Astrocyte (in vitro differentiated cells and primary cell): ENCODE measurements at regions not wholly inside any gene's neighbourhood (a gene's known extent, or its start where the extent isn't known, plus 50 kb on each side); places are given as distances from the start of the nearest gene placed in this dataset.

Experiments
- DNase-seq: peaks from one replicate; pipeline ENCODE4 v3.0.0-alpha.2; 2010; ENCODE audit warnings: low read depth
- FAIRE-seq: peaks from 2 replicates; lab custom pipeline; 2011; peaks lifted over from hg19 to GRCh38; lab: Jason Lieb, UNC
- H2AFZ ChIP-seq: 2 replicates; pipeline ENCODE4 v1.6.0; 2012; ENCODE audit warnings: low read depth, low read length, inconsistent platforms
- H3K27ac ChIP-seq: 2 replicates; pipeline ENCODE4 v1.5.1; 2011; ENCODE audit warnings: low read depth, low read length, inconsistent platforms
- H3K27me3 ChIP-seq: 2 replicates; pipeline ENCODE4 v1.6.0; 2011; ENCODE audit warnings: low read length, inconsistent platforms; ENCODE audit not compliant: insufficient read depth
- H3K36me3 ChIP-seq: 2 replicates; pipeline ENCODE4 v1.5.1; 2011; ENCODE audit warnings: low read length, inconsistent platforms; ENCODE audit not compliant: insufficient read depth
- H3K4me1 ChIP-seq: 2 replicates; pipeline ENCODE4 v1.5.1; 2011; ENCODE audit warnings: low read length, inconsistent platforms; ENCODE audit not compliant: insufficient read depth
- H3K4me2 ChIP-seq: 2 replicates; pipeline ENCODE4 v1.6.0; 2012; ENCODE audit warnings: low read length, inconsistent platforms
- H3K4me3 ChIP-seq: 2 replicates; pipeline ENCODE4 v1.5.1; 2011; ENCODE audit warnings: low read depth, mild to moderate bottlenecking, low read length, inconsistent platforms; ENCODE audit not compliant: insufficient read depth
- H3K79me2 ChIP-seq: 2 replicates; pipeline ENCODE4 v1.6.0; 2012; ENCODE audit warnings: mild to moderate bottlenecking, low read length, inconsistent platforms; ENCODE audit not compliant: insufficient read depth
- H3K9ac ChIP-seq: 2 replicates; pipeline ENCODE4 v1.6.0; 2012; ENCODE audit warnings: mild to moderate bottlenecking, low read length, inconsistent platforms
- H3K9me3 ChIP-seq: 2 replicates; pipeline ENCODE4 v1.5.1; 2012; ENCODE audit warnings: low read depth, mild to moderate bottlenecking, low read length, inconsistent platforms; ENCODE audit not compliant: insufficient read depth
- H4K20me1 ChIP-seq: 2 replicates; pipeline ENCODE4 v1.6.0; 2012; ENCODE audit warnings: low read length, inconsistent platforms; ENCODE audit not compliant: insufficient read depth
- H3K27ac Mint-ChIP-seq: one replicate; pipeline ENCODE4 v1.8.0; 2021; ENCODE audit warnings: mild to moderate bottlenecking, mixed read lengths; ENCODE audit not compliant: unreplicated experiment
- H3K27me3 Mint-ChIP-seq: one replicate; pipeline ENCODE4 v1.8.0; 2021; ENCODE audit warnings: low read depth, mixed read lengths; ENCODE audit not compliant: unreplicated experiment
- H3K36me3 Mint-ChIP-seq: one replicate; pipeline ENCODE4 v1.8.0; 2021; ENCODE audit warnings: low read depth, mixed read lengths; ENCODE audit not compliant: unreplicated experiment
- H3K4me1 Mint-ChIP-seq: one replicate; pipeline ENCODE4 v1.8.0; 2021; ENCODE audit warnings: low read depth, mixed read lengths; ENCODE audit not compliant: unreplicated experiment
- H3K4me3 Mint-ChIP-seq: one replicate; pipeline ENCODE4 v1.8.0; 2021; ENCODE audit warnings: mild to moderate bottlenecking, moderate library complexity, mixed read lengths; ENCODE audit not compliant: unreplicated experiment
- H3K9me3 Mint-ChIP-seq: one replicate; pipeline ENCODE4 v1.8.0; 2021; ENCODE audit warnings: mild to moderate bottlenecking, mixed read lengths; ENCODE audit not compliant: unreplicated experiment
- CTCF ChIP-seq: IDR thresholded peaks from 2 replicates; pipeline ENCODE4 v1.5.1; 2011; ENCODE audit warnings: low read depth, mild to moderate bottlenecking, inconsistent platforms, low read length, moderate library complexity; ENCODE audit not compliant: insufficient read depth
- EZH2 ChIP-seq: IDR thresholded peaks from 2 replicates; pipeline ENCODE4 v1.6.1; 2012; ENCODE audit warnings: mild to moderate bottlenecking, low read length, inconsistent platforms; ENCODE audit not compliant: insufficient read depth

- Histone ChIP-seq H3K9me3 (no peaks in the 10 kb centered on the region), H3K79me2 (no peaks in the 10 kb centered on the region), H3K27ac (no peak overlapping the region), H2AFZ (no peak overlapping the region), H4K20me1 (no peaks in the 10 kb centered on the region), H3K4me2 (no peak overlapping the region), H3K27me3 (no peaks in the 10 kb centered on the region), H3K36me3 (no peaks in the 10 kb centered on the region), H3K9ac (no peak overlapping the region), H3K4me1 (no peaks in the 10 kb centered on the region), H3K4me3 (no peak overlapping the region)
- peaks cover 3% of the 10 kb centered on the region for H3K9me3 Mint-ChIP-seq
- peaks cover 15% of the 10 kb centered on the region for H3K27me3 Mint-ChIP-seq
- no peaks in the 10 kb centered on the region for H3K4me1 Mint-ChIP-seq
- peaks cover 2% of the 10 kb centered on the region for H3K36me3 Mint-ChIP-seq
- no peak for FAIRE-seq
- H3K27ac Mint-ChIP-seq = no peak overlapping the region
- H3K4me3 Mint-ChIP-seq = no peak overlapping the region
- TF ChIP-seq EZH2 (no peak), CTCF (no peak)
- no peak for DNase-seq
Measured at GRCh38 chr22:19596680-19597398, 72.6 kb upstream of the CLDN5 start.

GRCh38 chr22:19597399-19597735 is 73.2 kb upstream of the CLDN5 start:
- Histone ChIP-seq H3K27ac (no peak overlapping the region), H3K4me2 (no peak overlapping the region), H4K20me1 (no peaks in the 10 kb centered on the region), H3K4me3 (no peak overlapping the region), H3K9ac (no peak overlapping the region), H3K36me3 (no peaks in the 10 kb centered on the region), H3K27me3 (no peaks in the 10 kb centered on the region), H3K79me2 (no peaks in the 10 kb centered on the region), H2AFZ (no peak overlapping the region), H3K4me1 (no peaks in the 10 kb centered on the region), H3K9me3 (no peaks in the 10 kb centered on the region)
- no peak overlapping the region for H3K27ac Mint-ChIP-seq
- DNase-seq (no peak), FAIRE-seq (no peak)
- no peak overlapping the region for H3K4me3 Mint-ChIP-seq
- no peak for TF ChIP-seq EZH2
- no peak for TF ChIP-seq CTCF
- H3K36me3 Mint-ChIP-seq = peaks cover 2% of the 10 kb centered on the region
- peaks cover 3% of the 10 kb centered on the region for H3K9me3 Mint-ChIP-seq
- H3K4me1 Mint-ChIP-seq = no peaks in the 10 kb centered on the region
- peaks cover 19% of the 10 kb centered on the region for H3K27me3 Mint-ChIP-seq

GRCh38 chr22:19598054-19598855 is 74.0 kb upstream of the CLDN5 start:
- FAIRE-seq = no peak
- no peak overlapping the region for H2AFZ ChIP-seq
- H3K27ac ChIP-seq = no peak overlapping the region
- Mint-ChIP-seq H3K27ac (no peak overlapping the region), H3K36me3 (peaks cover 2% of the 10 kb centered on the region), H3K4me1 (no peaks in the 10 kb centered on the region), H3K9me3 (peaks cover 8% of the 10 kb centered on the region), H3K27me3 (peaks cover 25% of the 10 kb centered on the region), H3K4me3 (no peak overlapping the region)
- no peaks in the 10 kb centered on the region for H3K4me1 ChIP-seq
- no peak overlapping the region for H3K4me2 ChIP-seq
- DNase-seq = no peak
- H3K9ac ChIP-seq = no peak overlapping the region
- H3K79me2 ChIP-seq = no peaks in the 10 kb centered on the region
- H4K20me1 ChIP-seq = no peaks in the 10 kb centered on the region
- TF ChIP-seq EZH2 (no peak), CTCF (no peak)
- H3K36me3 ChIP-seq = no peaks in the 10 kb centered on the region
- H3K4me3 ChIP-seq = no peak overlapping the region
- no peaks in the 10 kb centered on the region for H3K27me3 ChIP-seq
- no peaks in the 10 kb centered on the region for H3K9me3 ChIP-seq
